ENCODE measurements at regions not wholly inside any gene's neighbourhood (a gene's known extent, or its start where the extent isn't known, plus 50 kb on each side); places are given as distances from the start of the nearest gene placed in this dataset.

DNA sequence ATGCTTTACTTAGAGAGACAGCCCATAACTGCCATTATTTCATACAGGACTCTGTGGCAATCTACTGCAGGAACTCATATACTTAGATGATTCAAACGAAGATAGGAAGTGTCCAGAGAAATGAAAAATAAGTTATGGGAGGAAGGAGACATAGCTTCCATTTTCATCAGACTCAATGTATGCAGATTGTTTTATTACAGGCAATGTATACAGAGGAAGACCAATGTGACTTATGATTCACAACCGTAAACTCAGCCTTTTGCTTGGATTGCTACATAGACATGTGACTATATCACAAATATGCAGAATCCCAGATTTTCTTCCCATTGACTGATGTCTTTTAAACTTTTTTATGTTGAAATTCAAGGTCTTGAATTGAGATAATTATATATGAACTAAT lies 793.4 kb downstream of the SATB2 start:
- DNase-seq: no peak
- Mint-ChIP-seq H3K27ac (no peak overlapping the region), H3K27me3 (no peaks in the 10 kb centered on the region), H3K4me3 (no peak overlapping the region), H3K4me1 (no peaks in the 10 kb centered on the region), H3K36me3 (no peaks in the 10 kb centered on the region), H3K9me3 (peaks cover 0 to 2% (median 0%) of the 10 kb centered on the region in 7 donors)
- no peak for ATAC-seq (ENCODE audit: low read depth in 2 of 2)

DNA sequence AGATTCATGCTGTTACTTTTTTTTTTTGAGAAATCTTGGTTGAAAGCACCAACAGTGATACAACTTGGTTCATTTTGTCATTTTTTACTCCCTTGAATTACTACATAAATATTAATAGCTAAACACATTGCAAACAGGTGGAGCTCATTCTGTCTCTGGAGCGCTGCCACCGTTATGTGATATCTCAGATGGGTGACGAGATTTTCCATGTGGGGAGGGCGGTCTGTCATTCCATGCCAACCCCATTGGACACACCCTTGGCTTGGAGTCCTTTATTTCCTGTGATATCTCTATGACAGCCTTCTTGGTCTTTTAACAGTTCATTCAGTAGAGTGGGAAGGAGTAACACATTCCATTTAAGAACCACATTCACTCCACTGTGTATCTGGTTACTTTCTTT lies 794.8 kb downstream of the SATB2 start:
- Mint-ChIP-seq H3K27ac (peak overlapping the region in 1 of 6 donors; percentile 12), H3K27me3 (no peaks in the 10 kb centered on the region), H3K9me3 (peaks cover 0 to 2% (median 0%) of the 10 kb centered on the region in 7 donors), H3K4me3 (no peak overlapping the region), H3K36me3 (no peaks in the 10 kb centered on the region), H3K4me1 (no peaks in the 10 kb centered on the region)
- DNase-seq (no peak), ATAC-seq (ENCODE audit: low read depth in 2 of 2) (no peak)

DNA sequence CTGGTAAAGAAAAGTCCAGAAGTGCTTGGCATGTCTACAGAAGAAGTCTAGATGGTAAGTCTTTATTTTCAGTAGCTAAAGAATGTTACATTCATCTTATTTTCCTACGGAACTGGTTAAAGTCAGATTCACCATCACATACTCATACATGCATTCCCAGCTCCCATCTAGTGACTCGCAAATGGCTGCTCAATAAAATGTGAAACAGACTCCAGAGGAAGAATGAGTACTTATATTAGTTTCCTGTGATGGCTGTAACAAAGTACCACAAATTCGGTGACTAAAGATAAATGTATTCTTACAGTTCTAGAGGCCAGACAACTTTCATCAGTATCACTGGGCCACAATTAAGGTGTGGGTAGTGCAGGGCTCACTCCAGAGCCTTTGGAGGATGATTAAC lies 797.2 kb downstream of the SATB2 start:
- DNase-seq (no peak), ATAC-seq (ENCODE audit: low read depth in 2 of 2) (no peak)
- Mint-ChIP-seq H3K27me3 (no peaks in the 10 kb centered on the region), H3K27ac (no peak overlapping the region), H3K36me3 (no peaks in the 10 kb centered on the region), H3K4me1 (no peaks in the 10 kb centered on the region), H3K9me3 (peaks cover 0 to 2% (median 0%) of the 10 kb centered on the region in 7 donors), H3K4me3 (no peak overlapping the region)

DNA sequence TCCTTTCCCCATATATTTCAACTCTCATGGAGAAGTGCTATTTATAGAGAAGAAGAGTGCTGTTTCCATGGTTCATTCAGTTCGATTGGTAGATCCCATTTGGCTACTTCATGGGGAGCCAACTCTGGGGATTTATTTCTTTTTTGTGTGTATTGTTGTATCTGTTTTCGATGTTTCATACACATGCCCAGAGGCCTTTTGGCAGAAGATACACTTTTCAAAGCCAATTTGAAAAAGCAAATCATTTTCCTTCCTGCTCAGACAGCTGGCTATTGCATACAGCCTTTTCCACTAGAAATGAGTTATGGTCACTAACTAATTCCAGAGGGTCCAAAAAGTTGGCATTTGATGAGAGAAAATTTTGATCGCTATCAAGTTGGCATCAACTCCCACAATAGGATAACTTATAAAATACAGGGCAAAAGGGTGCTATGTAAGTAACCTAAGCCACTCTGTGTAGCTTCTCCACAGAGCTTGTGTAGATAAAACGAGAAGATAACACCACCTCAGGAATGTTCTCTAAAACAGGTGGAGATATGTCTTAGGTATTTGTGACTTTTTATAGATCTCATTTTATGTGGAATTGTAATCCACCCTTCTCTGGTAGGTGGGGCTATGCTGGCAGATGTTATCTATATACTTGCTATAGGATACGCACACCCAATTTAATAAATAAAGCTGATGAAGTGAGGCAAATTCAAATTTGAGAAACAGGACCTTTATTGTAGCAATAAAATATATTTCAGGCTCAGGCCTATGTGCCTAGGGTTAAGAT lies 798.5 kb downstream of the SATB2 start:
- Mint-ChIP-seq H3K27me3 (no peaks in the 10 kb centered on the region), H3K27ac (no peak overlapping the region), H3K9me3 (peaks cover 0 to 2% (median 0%) of the 10 kb centered on the region in 7 donors), H3K4me1 (no peaks in the 10 kb centered on the region), H3K4me3 (no peak overlapping the region), H3K36me3 (no peaks in the 10 kb centered on the region)
- no peak for DNase-seq
- ATAC-seq (ENCODE audit: low read depth in 2 of 2): no peak

DNA sequence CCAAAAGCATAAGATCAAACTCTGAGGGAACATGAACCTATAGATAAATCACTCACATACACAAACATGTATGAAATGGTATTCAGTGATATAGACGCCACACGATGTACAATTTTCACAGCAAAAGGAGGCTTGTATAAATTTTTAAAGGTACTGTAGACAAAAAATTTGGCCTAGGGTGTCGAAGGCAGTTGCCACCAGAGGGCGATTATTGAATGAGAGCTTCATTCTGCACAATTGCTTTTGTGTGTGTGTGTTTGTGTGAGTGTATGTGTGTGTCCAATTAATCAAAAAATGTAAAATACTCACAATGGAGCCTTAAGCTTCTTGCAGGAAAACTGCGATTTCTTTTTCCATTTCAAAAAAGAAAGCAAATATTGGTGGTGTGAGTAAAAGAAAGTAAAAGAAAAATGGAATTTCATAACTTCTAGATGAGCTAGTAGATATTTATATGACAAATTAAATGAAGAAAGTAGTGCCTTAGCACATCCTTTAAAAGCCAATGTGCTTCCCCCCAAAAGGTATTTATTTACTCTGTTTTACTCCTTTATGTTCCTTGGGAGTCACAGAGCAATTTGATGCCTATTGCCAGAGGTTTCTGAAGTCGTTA lies 800.1 kb downstream of the SATB2 start:
- H3K27me3 Mint-ChIP-seq: no peaks in the 10 kb centered on the region
- ATAC-seq (ENCODE audit: low read depth in 2 of 2) (no peak), DNase-seq (no peak)
- H3K27ac Mint-ChIP-seq: no peak overlapping the region
- H3K9me3 Mint-ChIP-seq: peaks cover 0 to 2% (median 0%) of the 10 kb centered on the region in 7 donors
- no peaks in the 10 kb centered on the region for H3K36me3 Mint-ChIP-seq
- no peaks in the 10 kb centered on the region for H3K4me1 Mint-ChIP-seq
- H3K4me3 Mint-ChIP-seq: no peak overlapping the region

DNA sequence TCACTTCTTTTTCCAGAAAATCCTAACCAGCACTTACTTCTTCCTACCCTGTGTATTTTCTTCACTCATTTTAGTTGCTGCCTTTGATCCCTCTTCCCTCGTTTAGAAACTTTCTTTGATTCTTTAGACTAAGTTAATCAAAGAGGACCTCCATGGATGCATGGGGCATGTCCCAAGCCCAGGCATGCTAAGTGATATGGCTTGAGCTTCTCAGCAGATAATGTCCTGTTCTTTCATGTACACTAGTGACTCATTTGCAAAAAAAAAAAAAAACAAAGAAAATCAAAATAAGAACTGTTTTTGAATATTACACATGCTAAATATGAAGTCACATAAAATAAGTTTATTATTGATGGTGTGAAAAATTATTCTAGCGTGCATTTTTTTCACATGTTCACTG lies 800.9 kb downstream of the SATB2 start:
- ATAC-seq (ENCODE audit: low read depth in 2 of 2) (no peak), DNase-seq (no peak)
- Mint-ChIP-seq H3K27me3 (no peaks in the 10 kb centered on the region), H3K4me1 (no peaks in the 10 kb centered on the region), H3K9me3 (peaks cover 0 to 2% (median 0%) of the 10 kb centered on the region in 7 donors), H3K36me3 (no peaks in the 10 kb centered on the region), H3K27ac (no peak overlapping the region), H3K4me3 (no peak overlapping the region)

DNA sequence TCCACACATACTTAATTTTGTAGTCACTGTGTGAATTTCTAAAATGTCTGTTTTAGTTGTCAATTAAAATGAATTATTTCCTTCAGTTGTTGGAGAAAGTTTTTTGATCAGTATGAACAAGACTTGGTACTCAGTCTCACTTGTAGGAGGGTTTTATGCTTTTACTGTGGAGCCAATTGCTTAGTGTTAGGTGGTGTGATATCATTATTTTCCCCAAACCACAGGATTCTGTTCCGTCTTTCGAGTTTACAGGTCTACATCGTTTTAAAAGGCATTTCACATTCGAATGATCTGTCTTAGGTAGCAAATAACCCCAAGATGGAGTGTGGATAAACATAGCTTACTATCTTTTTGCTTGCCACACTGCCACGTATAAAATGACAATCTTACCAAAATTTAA lies 803.1 kb downstream of the SATB2 start:
- H3K27ac Mint-ChIP-seq: no peak overlapping the region
- ATAC-seq (ENCODE audit: low read depth in 2 of 2): no peak
- H3K4me1 Mint-ChIP-seq: no peaks in the 10 kb centered on the region
- no peak for DNase-seq
- H3K27me3 Mint-ChIP-seq: no peaks in the 10 kb centered on the region
- no peaks in the 10 kb centered on the region for H3K9me3 Mint-ChIP-seq
- no peak overlapping the region for H3K4me3 Mint-ChIP-seq
- no peaks in the 10 kb centered on the region for H3K36me3 Mint-ChIP-seq

DNA sequence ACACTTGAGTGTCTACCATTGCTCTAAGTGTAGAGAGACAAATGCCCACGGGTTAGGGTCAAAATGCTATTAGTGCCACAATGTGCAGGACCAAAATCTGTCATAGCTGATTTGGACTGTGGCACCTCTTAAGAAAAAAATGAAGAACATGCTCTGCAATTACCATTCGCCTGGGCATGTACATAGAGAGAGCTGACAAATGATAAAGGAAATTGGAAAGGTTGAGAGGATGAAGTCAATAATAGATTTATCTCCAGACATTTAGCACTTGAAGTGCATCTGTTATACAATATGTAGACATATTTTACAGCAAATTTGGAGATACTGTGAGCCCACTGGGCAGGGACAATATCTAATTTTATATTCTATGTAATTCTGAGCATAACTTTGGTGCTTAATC lies 804.4 kb downstream of the SATB2 start:
- H3K36me3 Mint-ChIP-seq: no peaks in the 10 kb centered on the region
- ATAC-seq (ENCODE audit: low read depth in 2 of 2): no peak
- no peaks in the 10 kb centered on the region for H3K27me3 Mint-ChIP-seq
- H3K4me1 Mint-ChIP-seq: no peaks in the 10 kb centered on the region
- H3K27ac Mint-ChIP-seq: peak overlapping the region in 1 of 6 donors; percentile 4
- no peak for DNase-seq
- no peak overlapping the region for H3K4me3 Mint-ChIP-seq
- no peaks in the 10 kb centered on the region for H3K9me3 Mint-ChIP-seq

DNA sequence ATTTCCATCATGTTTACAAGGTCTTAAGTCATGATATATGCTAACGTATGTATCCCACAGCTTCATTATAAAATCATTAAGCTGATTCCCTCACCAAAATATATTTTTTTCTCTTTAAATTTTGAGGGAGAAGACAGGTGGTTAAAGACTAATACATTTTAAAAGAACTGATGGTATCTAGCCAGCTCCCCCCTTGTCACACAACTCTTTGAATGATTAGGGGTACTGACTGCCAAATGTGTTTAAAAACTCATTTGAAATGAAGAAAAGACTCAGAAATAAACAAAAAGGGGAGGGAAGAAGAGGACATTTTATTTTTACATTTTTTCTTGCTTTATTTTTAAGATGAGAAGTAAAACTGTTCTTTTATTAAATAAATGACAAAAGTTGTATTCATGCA lies 805.3 kb downstream of the SATB2 start:
- DNase-seq: no peak
- no peaks in the 10 kb centered on the region for H3K27me3 Mint-ChIP-seq
- H3K36me3 Mint-ChIP-seq: no peaks in the 10 kb centered on the region
- ATAC-seq (ENCODE audit: low read depth in 2 of 2): no peak
- no peak overlapping the region for H3K4me3 Mint-ChIP-seq
- H3K27ac Mint-ChIP-seq: no peak overlapping the region
- no peaks in the 10 kb centered on the region for H3K4me1 Mint-ChIP-seq
- no peaks in the 10 kb centered on the region for H3K9me3 Mint-ChIP-seq

DNA sequence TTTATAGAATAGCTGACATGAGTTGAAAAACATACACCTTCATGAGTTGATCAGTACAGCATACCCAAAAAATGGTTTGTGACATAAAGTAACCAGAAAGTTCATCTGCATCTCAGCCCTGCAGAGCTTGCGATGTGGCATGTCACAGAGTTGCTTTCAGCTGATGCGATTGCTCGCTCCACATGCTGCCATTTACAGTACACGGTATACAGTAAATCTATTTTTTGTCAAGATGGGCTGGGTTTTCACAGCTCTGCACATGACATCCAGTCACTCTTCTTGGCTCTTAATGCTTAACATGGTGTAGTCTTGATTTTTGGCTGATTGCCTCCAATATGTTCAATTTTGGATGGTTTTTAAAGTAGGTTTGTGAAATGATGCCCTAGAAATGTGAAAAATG lies 811.9 kb downstream of the SATB2 start:
- H3K27ac Mint-ChIP-seq: no peak overlapping the region
- H3K9me3 Mint-ChIP-seq: no peaks in the 10 kb centered on the region
- no peaks in the 10 kb centered on the region for H3K27me3 Mint-ChIP-seq
- no peak for ATAC-seq (ENCODE audit: low read depth in 2 of 2)
- no peaks in the 10 kb centered on the region for H3K36me3 Mint-ChIP-seq
- no peak for DNase-seq
- no peaks in the 10 kb centered on the region for H3K4me1 Mint-ChIP-seq
- H3K4me3 Mint-ChIP-seq: no peak overlapping the region

DNA sequence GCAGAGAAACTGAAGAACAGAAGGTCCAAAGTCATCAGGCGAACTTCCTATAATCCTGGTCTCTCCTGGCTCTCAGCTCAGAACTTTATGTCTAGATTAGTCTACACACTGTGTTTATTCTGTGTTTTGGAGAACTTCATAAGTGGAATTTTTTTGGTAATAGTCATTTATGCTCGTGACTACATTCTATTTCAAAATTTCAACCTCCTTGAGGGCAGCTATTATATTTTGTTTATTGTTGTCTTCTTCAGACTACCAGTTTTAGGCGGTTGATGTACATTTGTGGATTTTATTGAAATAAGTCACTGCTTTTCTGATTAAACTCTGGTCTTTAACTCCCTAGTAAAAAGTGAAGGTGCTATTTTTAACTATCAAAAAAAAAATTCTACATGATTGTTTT lies 816.6 kb downstream of the SATB2 start:
- DNase-seq: no peak
- H3K4me3 Mint-ChIP-seq: no peak overlapping the region
- H3K27ac Mint-ChIP-seq: no peak overlapping the region
- no peaks in the 10 kb centered on the region for H3K27me3 Mint-ChIP-seq
- no peak for ATAC-seq (ENCODE audit: low read depth in 2 of 2)
- H3K36me3 Mint-ChIP-seq: no peaks in the 10 kb centered on the region
- H3K9me3 Mint-ChIP-seq: no peaks in the 10 kb centered on the region
- no peaks in the 10 kb centered on the region for H3K4me1 Mint-ChIP-seq

DNA sequence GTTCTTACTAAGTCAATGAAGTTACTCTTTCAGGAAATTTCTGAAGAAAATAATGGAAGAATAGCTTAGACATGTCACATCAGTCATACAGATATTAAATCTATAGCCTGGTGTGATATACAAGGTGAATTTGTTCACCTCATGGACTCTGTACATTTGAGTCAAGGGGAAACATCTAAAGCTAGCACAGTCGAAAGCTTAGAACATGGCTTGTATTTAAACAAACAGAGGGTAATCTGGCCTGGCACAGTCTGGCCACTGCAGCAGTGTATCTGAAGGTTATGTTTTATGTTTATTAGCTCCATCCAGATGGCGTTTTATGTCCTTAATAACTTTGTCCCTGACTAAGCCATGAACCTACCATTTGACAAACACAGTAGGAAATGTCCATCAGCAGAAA lies 817.3 kb downstream of the SATB2 start:
- H3K4me3 Mint-ChIP-seq: no peak overlapping the region
- no peaks in the 10 kb centered on the region for H3K36me3 Mint-ChIP-seq
- ATAC-seq (ENCODE audit: low read depth in 2 of 2): no peak
- no peaks in the 10 kb centered on the region for H3K4me1 Mint-ChIP-seq
- H3K9me3 Mint-ChIP-seq: no peaks in the 10 kb centered on the region
- H3K27me3 Mint-ChIP-seq: no peaks in the 10 kb centered on the region
- H3K27ac Mint-ChIP-seq: no peak overlapping the region
- no peak for DNase-seq

DNA sequence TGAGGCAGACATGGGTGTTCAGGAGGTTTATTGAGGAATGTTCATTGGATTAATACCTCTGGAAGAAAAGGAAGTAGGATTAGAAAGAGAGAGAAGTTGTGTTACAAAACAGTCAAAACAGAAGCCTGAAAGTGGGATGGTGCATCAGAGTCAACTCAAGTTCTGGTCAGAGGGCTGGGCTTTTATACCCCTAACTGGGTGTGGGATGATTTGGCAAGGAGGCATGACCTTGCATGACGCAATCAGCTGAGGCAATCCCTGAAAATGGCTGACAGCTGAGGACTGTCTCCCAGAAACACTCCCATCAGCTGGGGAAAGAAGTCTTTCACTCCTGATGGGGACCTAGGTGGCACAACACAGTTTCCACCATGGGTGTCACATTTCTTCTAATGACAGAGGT lies 818.2 kb downstream of the SATB2 start:
- ATAC-seq (ENCODE audit: low read depth in 2 of 2) (no peak), DNase-seq (no peak)
- no peaks in the 10 kb centered on the region for H3K27me3 Mint-ChIP-seq
- H3K9me3 Mint-ChIP-seq: no peaks in the 10 kb centered on the region
- H3K4me3 Mint-ChIP-seq: no peak overlapping the region
- no peaks in the 10 kb centered on the region for H3K4me1 Mint-ChIP-seq
- no peak overlapping the region for H3K27ac Mint-ChIP-seq
- no peaks in the 10 kb centered on the region for H3K36me3 Mint-ChIP-seq

DNA sequence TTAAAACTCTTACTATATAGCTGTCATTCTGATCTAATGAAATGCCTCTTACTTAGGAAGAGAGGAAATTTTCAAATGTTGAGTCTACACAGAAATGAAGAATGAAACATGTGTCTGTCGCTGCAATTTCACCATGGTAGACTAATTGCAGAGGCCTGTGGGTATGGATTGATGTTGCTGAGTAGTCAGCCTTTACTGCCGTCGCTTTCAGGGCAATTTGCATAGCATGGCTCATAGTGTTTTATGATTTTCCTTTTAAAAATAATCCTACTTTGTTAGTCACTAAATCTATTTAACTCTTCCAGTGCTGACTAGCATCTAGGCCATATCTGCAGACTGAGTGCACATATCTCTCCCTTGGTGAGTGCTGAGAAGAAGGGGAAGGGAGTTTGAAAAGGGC lies 819.2 kb downstream of the SATB2 start:
- H3K4me1 Mint-ChIP-seq: no peaks in the 10 kb centered on the region

More for the DNA sequence above, 819.2 kb downstream of the SATB2 start:
- no peak for ATAC-seq (ENCODE audit: low read depth in 2 of 2)
- H3K4me3 Mint-ChIP-seq: no peak overlapping the region
- H3K36me3 Mint-ChIP-seq: no peaks in the 10 kb centered on the region
- H3K9me3 Mint-ChIP-seq: no peaks in the 10 kb centered on the region
- H3K27ac Mint-ChIP-seq: no peak overlapping the region
- no peak for DNase-seq
- H3K27me3 Mint-ChIP-seq: no peaks in the 10 kb centered on the region
